Myocyte (in vitro differentiated cells): ENCODE measurements at regions not wholly inside any gene's neighbourhood (a gene's known extent, or its start where the extent isn't known, plus 50 kb on each side); places are given as distances from the start of the nearest gene placed in this dataset.

Experiments
- DNase-seq: peaks from one replicate; pipeline ENCODE4 v3.0.0-alpha.2; 2012; ENCODE audit warnings: low read depth

- DNase-seq: no peak
Measured at GRCh38 chr20:22257912-22258311, 326.5 kb downstream of the FOXA2 start.

DNA sequence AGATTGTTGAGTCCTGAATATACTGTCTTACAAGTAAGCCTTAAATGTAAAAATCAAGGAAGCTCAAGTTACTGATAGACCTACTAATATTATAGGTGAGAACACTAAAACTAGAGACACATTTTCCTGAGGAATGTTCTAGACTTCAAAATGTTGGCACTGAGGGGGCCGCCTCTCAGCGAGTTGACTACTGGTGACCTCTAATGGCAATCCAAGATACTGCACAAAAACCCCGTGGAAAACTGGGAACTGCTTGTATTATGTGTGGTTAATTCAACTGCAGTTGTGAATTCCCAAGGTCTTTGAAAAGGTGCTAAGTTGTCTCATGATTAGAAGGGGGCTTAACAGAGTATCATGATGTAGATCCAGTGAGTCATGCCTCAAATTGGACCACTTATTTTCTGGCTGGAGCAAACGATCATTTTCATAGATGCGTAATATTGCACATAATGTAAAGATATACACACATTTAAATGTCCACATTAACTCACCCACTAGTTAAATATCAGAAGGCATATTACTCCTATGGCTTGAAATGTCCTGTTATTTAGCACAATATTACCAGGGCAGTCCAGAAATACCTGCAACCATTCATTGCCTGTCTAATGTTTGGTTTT lies 336.2 kb downstream of the FOXA2 start:
- DNase-seq: peak; percentile 22

DNA sequence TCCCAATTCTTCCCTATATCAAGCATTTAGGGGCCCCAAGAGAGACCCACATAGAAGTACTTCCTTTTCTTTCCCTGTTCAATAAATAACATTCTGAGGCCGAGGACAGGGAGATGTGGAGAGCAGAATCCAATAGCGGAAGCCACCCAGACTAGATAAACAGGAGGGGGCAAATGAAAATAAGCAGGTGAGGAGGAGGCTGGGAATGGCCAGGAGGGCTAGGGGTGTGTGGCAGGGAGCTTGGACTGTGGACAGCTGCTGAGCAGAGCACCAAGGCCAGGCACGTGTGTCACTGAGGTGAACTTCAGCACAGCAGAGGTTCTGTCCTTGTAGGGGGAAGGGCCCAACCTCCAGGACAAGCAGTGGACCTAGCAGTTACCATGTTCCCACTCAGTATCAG lies 339.2 kb downstream of the FOXA2 start:
- no peak for DNase-seq

GRCh38 chr20:22243067-22243466 lies 341.3 kb downstream of the FOXA2 start:
- no peak for DNase-seq

DNA sequence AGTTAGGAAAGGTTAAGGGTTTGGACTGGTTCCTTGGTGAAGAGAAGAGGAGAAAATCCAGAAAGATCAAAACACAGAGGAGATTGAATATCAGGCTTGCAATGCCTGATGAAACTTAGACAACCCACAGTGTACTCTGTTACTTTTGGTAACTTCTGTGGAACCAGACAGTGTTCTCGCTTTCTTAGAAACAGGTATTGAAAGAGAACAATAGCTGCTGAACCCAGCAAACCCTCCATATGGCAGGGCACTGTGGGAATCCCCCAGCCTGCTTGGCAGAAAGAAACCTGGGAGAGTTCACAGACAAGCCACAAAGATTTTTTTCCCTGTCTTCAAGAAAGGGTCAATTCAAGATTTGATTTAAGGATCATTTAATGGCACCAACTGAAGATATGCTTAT lies 342.8 kb downstream of the FOXA2 start:
- no peak for DNase-seq

DNA sequence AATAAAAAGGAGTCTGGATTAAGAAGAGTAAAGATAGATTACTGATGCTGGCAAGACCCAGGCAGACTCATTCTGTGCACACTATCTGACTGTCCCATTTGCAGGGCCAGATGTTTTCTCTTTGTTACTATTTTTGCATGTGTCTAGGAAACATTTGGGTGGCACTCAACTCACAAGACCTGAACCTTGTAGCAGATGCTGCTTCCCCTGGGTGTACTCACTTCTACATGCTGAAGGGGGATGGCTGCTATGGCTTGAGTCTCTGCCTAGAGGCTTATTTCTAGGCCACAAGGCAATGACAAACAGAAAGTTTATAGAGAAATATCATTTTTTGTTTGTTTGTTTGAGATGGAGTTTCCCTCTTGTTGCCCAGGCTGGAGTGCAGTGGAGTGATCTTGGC lies 351.4 kb downstream of the FOXA2 start:
- no peak for DNase-seq

DNA sequence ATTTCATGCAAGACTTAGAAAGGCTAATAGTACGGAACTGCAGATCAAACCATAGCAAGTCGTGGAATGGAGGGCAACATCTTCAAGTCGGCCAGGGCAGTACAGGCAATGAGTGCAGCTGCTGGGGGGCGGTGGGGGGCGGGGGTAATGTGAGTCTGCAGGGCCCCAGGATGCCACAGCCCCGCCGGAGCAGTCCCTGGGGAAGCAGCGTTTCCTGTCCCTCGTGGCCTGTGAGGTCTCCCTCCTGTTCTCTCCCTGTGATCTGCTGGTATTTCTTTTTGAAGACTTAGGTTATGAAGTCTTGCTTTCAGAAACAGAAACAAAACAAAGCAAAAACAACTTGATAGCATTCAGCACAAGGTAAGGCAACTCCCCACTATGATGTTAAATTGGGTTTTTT lies 351.9 kb downstream of the FOXA2 start:
- DNase-seq: no peak

DNA sequence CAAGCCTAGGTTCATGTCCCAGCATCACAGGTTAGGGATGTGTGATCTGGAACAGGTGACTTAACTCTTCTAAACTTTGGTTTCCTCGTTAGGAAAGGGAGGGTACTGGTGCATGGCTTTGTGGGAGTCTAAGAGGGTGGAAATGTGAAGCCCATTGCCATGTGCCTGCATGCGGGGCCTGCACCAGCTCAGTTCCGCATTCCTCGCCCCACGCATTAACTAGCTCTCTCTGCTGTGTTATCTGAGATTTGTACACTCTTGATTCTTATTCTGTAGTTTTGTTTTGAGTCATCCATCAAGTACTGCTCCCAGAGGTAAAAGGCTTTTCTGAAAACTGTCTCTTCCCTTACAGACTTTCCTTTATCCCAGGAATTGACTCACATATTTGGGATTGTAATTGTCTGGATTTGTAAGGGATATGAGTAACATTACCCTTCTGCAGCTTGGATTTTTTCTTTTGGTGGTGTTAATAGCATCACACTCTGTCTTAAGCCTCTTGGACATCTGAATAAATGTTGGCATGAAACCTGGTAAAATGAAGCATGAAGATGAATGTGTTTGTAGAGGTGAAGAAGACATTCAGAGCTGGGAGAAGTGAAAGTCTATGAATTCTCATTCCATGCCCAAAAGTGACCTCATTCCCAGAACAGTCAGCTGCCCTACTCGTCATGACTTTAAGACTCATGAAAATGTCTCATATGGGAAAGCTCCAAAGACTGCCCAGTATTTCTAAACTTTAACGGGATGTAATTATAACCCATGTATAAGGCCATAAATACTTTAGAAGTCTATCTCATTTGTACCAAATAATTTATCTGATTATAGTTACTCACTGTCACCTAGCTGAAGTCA lies 357.3 kb downstream of the FOXA2 start:
- no peak for DNase-seq

- DNase-seq: no peak
Measured at GRCh38 chr20:22223236-22223635, 361.1 kb downstream of the FOXA2 start.

- no peak for DNase-seq
Measured at GRCh38 chr20:22217712-22218352, 366.5 kb downstream of the FOXA2 start.

- no peak for DNase-seq
Measured at GRCh38 chr20:22216984-22217383, 367.4 kb downstream of the FOXA2 start.

DNA sequence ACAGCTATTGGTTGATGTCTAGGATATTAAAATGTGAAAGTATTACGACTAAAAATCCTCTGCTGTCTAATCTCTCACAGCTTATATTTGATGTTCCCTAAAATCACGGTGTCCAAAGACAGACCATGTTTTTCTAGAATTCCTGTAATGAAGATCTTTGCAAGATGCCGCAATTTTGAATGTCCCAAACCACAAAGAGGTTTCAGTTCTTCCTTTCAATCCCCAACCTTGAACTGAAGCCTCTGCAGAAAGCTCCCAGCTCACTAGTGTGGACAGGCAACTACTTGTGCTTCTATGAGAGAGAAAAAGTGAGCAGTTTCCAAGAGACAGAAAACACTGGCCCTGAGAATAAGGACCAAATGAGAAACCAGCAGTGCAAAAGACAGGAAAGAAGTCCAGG lies 370.1 kb downstream of the FOXA2 start:
- no peak for DNase-seq

DNA sequence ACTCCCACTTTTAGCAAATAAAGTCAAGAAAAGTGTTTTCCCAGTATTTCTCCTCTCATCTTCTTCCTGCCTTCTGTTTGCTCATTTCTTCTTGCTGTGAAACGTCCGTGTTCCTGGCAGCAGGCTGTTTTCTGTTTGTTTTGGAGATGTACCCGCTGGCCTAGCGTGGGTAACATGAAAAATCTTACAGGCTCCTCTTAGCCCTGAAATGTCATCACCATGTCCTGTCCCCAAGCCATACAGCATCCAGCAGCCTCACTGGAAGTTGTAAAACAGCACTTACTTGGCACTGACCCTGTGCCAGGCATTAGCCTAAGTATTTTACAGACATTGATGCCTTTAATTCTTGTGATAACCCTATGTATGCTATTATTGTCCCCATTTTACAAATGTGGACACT lies 371.1 kb downstream of the FOXA2 start:
- DNase-seq: no peak

GRCh38 chr20:22207280-22207679 lies 377.1 kb downstream of the FOXA2 start:
- no peak for DNase-seq

DNA sequence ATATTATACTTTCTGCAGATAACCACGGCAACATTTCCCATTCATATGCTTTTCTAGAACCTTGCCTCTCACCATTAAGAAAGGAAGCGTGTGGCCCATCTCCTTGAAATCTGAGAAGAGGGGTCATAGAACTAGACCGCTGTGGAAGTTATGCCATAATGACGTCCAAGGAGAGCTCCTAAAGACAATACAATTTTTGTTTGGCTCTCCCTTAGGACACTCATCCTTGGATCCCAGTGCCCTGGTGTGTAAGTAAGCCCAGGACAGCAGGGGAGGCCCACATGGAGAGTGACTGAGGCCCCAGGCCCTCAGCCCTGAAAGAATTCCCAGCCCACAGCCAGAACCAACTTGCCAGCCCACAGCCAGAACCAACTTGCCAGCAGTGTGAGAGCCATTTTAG lies 379.6 kb downstream of the FOXA2 start:
- no peak for DNase-seq

DNA sequence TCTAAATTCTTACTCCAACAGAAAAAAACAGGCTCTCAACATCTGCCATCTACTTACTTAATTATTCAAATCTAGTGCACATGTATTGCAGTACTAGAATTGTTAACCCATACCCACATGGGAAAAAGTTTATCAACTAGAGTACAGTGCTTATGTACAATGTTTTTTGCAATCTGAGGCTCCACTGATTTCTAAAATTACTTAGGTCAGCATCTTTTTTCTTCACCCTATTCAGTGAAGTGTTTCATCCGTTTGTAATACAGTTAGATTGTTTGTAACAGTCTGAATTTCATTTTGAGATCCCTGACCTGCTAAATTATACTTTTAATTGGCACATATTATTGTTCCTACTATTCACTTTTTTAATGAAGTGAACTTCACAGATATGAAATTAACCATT lies 402.2 kb downstream of the FOXA2 start:
- no peak for DNase-seq

- no peak for DNase-seq
Measured at GRCh38 chr20:22180244-22180643, 404.1 kb downstream of the FOXA2 start.

DNA sequence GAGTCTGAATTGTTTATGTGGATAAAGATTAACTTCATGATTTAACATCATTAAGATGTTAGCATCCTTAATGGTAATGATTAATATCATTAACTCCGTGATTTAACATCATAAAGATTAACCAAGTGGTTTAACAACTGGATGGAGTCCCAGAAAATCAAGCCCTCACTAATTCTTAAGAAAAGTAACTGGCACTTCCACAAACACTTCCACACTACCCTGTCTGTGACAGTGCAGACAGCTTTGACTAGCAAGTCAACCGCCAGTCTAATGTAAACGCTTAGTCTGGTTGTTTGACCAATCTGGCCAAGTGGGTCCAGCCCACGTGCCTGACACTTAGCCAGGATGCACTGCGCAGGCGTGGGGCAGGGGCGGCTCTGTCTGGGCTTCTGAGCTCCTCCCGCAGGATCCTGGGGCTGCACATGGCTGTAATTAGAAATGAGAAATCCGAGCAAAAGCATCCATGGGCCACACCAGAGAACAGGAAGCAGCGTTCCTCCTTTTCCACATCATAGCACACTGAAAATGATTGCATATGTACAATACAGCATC lies 424.2 kb downstream of the FOXA2 start:
- no peak for DNase-seq

DNA sequence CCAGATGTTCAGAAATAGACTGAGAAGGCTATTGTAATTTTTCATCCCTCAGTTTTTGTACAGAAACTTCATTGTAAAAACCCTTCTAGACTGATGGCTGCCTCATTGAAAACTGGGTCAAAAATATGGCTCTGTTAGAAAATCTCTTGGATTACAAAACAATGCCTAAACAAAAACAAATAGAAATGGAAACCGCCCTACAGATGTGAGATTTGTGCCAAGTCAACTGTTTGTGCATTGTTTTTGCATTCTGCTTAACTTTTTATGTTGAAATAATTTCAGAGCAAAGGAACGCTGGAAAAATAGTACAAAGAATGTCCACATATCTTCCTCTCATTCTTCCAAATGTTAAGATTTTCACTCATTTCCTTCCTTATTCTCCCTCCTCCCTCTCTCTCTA lies 425.1 kb downstream of the FOXA2 start:
- DNase-seq: no peak

GRCh38 chr20:22127587-22127986 lies 422.1 kb downstream of the PAX1 start:
- DNase-seq: no peak

DNA sequence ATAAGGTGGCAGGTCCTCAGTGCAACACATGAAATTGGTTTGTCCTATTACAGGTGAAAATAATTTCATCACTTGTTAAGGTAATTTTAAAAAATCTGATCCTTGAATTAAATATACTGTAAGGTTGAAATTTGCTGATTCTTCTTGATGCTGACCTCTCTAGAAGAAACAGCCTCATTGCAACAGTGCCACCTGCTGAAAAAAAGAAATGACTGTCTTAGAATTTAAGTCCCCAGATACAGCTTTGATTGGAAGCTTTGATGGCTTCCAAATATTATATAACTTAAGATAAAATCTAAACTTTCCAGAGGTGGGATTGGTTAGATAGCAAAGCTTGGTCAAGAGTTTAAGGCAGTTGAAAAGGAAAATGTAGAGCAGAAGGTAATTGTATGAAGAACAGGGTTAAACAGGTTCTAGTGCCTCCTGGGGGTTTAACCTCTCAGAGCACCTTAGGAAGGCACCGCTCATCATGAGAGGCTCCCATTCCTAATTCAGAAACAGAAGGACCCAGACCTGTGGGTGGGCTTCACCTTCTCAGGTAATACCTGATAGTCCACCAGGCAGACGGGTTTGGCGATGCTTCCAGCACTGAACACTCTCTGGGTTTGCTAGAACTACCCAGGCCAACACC lies 401.0 kb downstream of the PAX1 start:
- peak; percentile 21 for DNase-seq

DNA sequence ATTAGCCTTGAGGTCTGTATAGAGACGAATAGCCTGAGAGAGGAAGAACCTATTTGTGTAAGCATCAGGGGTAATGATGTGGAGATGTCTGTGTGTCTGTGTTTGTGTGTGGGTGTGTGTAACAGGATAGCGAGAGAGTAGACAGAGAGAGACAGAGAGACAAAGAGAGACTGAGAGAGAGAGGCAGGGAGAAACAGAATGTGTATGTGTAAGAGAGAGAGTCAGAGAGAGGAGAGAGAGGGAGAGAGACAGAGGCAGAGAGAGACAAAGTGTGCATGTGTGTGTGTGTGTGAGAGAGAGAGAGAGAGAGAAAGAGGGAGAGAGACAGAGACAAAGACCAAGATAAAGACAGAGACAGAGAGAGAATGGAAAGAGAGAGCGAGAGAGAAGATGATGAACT lies 396.1 kb downstream of the PAX1 start:
- no peak for DNase-seq
